GM12891 (cell line): ENCODE measurements at regions not wholly inside any gene's neighbourhood (a gene's known extent, or its start where the extent isn't known, plus 50 kb on each side); places are given as distances from the start of the nearest gene placed in this dataset.

Experiments
- DNase-seq: peaks from one replicate; pipeline ENCODE4 v3.0.0; 2011; ENCODE audit warnings: low spot score; ENCODE audit not compliant: insufficient read length
- FAIRE-seq: peaks from 2 replicates; lab custom pipeline; 2011; peaks lifted over from hg19 to GRCh38; lab: Jason Lieb, UNC
- PAX5 ChIP-seq: IDR thresholded peaks from 2 replicates; pipeline ENCODE4 v1.6.1; 2011; ENCODE audit warnings: low read length, moderate library complexity, mild to moderate bottlenecking; ENCODE audit not compliant: insufficient read depth, severe bottlenecking
- POLR2A ChIP-seq: IDR thresholded peaks from 2 replicates; pipeline ENCODE4 v1.6.1; 2011; ENCODE audit warnings: low read depth, low read length, control low read depth
- POLR2AphosphoS5 ChIP-seq: IDR thresholded peaks from 2 replicates; pipeline ENCODE4 v1.6.1; 2011; ENCODE audit warnings: low read depth, low read length, control low read depth
- POU2F2 ChIP-seq: IDR thresholded peaks from 2 replicates; pipeline ENCODE4 v1.6.1; 2011; ENCODE audit warnings: low read depth, mild to moderate bottlenecking, control low read depth, low read length, moderate library complexity
- SPI1 ChIP-seq: IDR thresholded peaks from 2 replicates; pipeline ENCODE4 v1.6.1; 2011; ENCODE audit warnings: low read depth, low read length, control low read depth
- TAF1 ChIP-seq: IDR thresholded peaks from 2 replicates; pipeline ENCODE4 v1.6.1; 2011; ENCODE audit warnings: low read depth, low read length, control low read depth

DNA sequence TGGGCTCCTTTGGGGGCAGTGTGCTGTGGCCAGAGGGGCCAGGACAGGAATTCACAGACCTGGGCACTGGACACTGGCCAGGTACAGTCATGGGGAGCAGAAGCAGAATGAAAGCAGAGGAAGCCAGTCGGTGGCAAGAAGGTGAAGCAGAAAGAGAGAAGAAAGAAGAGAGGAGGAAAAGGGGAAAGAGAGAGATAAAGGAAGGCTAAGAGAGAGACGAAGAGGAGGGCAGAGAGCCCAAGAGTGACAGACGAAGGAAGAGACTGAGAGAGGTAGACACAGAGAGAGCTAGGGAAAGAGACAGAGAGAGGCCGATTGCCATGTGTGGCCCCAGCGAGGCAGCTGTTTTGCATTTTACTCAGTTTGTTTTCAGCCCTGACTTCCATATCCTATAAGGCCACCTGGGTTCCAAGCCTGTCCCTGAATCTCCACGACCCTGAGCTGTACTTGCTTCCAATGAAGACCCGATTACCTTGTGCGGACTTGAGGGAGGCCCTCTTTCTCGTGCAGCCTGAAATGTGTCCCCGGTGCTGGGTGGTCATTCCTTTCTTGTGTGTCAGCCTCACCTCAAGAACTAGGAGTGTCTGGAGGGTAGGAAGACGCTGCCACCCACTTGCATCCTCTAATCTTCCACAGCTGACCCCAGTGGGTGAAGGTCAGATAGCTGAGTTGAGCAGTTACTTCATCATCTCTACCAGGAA is 73.9 kb downstream of the LSM3 start:
- FAIRE-seq = no peak
- no peak for DNase-seq
- TF ChIP-seq PAX5 = no peak
- TF ChIP-seq SPI1 = no peak
- no peak for TF ChIP-seq POU2F2
- no peak for TF ChIP-seq TAF1
- TF ChIP-seq POLR2A = no peak
- TF ChIP-seq POLR2AphosphoS5 = no peak

DNA sequence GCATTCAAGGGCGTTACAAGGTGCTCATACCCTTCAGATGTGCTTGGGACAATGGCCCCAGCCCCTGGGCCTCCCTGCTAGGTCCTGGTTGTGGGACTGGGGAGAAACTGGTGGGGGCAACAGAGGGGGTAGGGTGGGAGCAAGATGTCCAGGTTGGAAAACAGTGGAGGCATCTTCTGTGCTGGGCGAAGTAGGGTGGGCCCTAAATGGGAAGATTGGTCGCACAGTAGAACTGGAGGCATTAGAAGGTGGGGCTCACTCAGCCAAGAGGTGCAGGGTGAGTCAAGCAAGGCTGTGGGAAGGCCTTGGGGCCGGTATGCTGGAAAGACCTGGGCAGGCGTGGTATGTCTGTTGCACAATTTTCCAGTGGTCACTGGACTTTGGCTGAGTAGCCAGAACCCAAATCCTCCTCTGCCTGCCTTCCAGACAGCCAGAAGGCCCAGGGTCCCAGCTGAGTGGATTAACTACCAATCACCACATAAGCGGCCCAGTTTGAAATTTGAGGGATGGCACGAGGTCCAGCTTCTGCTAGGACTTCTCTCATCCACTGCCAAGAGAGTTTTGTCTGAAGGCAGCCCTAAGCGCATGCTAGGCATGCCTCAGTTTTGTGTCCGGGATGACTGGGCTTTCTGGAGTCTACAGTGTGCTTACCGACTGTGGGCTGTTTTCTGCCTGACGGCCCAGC is 74.5 kb downstream of the LSM3 start:
- TF ChIP-seq PAX5 = no peak
- TF ChIP-seq POLR2A = no peak
- no peak for TF ChIP-seq POU2F2
- TF ChIP-seq POLR2AphosphoS5 = no peak
- TF ChIP-seq SPI1 = no peak
- TF ChIP-seq TAF1 = no peak
- DNase-seq = no peak

DNA sequence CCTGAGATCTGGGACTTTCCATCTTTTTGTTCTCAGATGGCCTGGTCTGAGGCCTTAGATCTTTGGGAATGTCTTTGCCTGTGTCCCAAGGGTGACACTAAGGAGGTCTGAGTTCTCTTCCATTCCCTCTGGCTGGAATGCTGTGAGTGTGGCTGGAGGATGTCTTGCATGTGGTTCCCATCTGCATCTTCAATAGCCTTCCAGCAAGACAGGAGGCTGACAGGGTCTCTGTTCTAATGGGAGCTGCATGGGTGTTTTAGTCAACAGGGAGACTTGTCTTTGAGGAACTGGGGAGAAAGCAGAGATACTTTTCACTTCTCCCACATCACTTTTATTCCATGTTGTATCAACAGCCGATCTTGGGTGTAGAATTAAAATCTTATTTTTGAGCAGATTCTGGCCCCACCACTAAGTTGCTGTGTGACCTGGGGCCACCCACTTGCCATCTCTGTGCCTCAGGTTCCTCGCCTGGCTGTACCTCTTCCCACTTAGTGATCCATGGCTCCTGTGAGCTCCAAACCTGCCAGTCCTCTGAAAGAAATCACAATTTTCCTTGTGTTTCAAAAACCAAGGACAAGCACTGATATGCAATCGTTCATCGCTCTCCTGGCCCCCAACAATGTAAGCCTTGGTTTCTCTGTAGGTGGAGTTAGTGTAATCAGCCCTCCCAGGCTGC is 75.2 kb downstream of the LSM3 start:
- FAIRE-seq (no peak), DNase-seq (no peak)
- TF ChIP-seq POLR2AphosphoS5 = no peak

More for the DNA sequence above, 74.5 kb downstream of the LSM3 start:
- FAIRE-seq = no peak

DNA sequence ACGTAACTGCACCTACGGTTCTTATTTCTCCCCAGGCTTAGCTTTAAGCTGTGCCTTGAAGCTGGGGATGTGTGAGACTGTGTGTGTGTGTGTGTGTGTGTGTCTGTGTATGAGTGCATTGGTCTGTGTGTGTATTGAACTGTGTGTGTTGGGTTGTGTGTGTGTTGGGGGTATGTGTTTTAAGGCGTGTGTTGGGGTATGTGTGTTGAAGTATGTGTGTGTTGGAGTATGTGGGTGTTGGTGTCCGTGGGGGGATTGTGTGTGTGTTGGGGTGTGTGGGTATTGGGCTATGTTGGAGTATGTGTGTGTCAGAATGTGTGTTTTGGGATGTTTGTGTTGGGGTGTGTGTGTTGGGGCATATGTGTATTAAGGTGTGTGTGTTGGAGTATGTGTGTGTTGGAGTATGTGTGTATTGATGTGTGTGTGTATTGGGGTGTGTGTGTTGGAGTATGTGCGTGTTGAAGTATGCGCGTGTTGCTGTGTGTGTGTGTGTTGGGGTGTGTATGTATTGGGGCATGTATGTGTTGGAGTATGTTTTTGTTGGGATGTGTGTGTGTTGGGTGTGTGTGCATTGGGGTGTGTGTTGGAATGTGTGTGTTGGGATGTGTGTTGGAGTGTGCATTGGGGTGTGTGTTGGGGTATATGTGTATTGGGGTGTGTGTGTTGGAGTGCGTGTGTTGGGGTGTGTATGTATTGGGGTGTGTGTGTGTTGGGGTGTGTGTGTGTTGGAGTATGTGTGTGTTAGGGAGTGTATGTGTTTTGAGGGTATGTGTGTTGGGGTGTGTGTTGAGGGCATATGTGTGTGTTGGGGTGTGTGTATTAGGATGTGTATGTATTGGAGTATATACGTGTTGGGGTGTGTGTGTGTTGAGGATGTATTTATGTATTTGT is 76.4 kb downstream of the LSM3 start:
- no peak for TF ChIP-seq SPI1
- TF ChIP-seq POLR2A = no peak
- no peak for TF ChIP-seq TAF1
- no peak for TF ChIP-seq POU2F2
- TF ChIP-seq PAX5 = no peak
- TF ChIP-seq POLR2AphosphoS5 = no peak
- FAIRE-seq = no peak

GRCh38 chr3:14256046-14256445 is 77.4 kb downstream of the LSM3 start:
- FAIRE-seq (no peak), DNase-seq (no peak)
- TF ChIP-seq PAX5 (no peak), POLR2A (no peak), POU2F2 (no peak)

More for the DNA sequence above, 76.4 kb downstream of the LSM3 start:
- DNase-seq = no peak

GRCh38 chr3:14256561-14257342 is 78.1 kb downstream of the LSM3 start:
- DNase-seq = no peak
- no peak for TF ChIP-seq POU2F2
- no peak for TF ChIP-seq POLR2A
- TF ChIP-seq TAF1 = no peak
- TF ChIP-seq SPI1 = no peak
- TF ChIP-seq PAX5 = no peak
- no peak for TF ChIP-seq POLR2AphosphoS5
- FAIRE-seq = no peak

GRCh38 chr3:14258906-14259904 is 80.6 kb downstream of the LSM3 start:
- no peak for TF ChIP-seq POLR2AphosphoS5
- no peak for TF ChIP-seq PAX5
- no peak for TF ChIP-seq POU2F2
- no peak for TF ChIP-seq TAF1
- TF ChIP-seq SPI1 = no peak
- TF ChIP-seq POLR2A = no peak

DNA sequence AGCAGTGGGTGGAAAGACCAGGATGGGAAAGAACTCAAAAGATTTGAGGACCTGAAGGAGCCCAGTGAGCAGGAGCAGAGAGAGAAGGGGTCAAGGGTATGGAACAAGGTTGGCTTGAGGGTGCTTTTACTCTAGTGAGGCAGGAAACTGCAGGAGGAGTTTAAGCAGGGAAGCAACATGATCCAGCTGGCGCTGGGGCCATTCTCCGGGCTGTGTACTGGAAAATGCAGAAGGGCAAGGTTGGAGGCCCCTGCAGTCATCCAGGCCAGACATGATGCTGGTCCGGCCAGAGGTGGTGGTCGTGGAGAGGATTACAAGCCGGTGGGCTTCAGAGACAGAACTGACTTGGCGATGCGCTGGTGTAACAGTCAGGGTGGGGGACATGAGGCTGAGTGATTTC is 81.8 kb downstream of the LSM3 start:
- no peak for DNase-seq
- TF ChIP-seq SPI1 = no peak
- no peak for TF ChIP-seq POU2F2
- TF ChIP-seq POLR2A = no peak
- TF ChIP-seq PAX5 = no peak
- no peak for TF ChIP-seq TAF1
- TF ChIP-seq POLR2AphosphoS5 = no peak
- FAIRE-seq = no peak

More at GRCh38 chr3:14258906-14259904, 80.6 kb downstream of the LSM3 start:
- no peak for DNase-seq
- no peak for FAIRE-seq
